ENCODE measurements at regions not wholly inside any gene's neighbourhood (a gene's known extent, or its start where the extent isn't known, plus 50 kb on each side); places are given as distances from the start of the nearest gene placed in this dataset.

- peaks cover 9% of the 10 kb centered on the region for H3K27me3 ChIP-seq (ENCODE audit: control insufficient read depth, low read length)
- H3F3A ChIP-seq (ENCODE audit: control insufficient read depth, insufficient read depth) = no peaks in the 10 kb centered on the region
- no peaks in the 10 kb centered on the region for H3K9me2 ChIP-seq (replicated peaks; ENCODE audit: control insufficient read depth, low read length)
- H4K20me1 ChIP-seq (ENCODE audit: control insufficient read depth, insufficient read depth, low read depth, low read length) = no peaks in the 10 kb centered on the region
- H3K9me3 ChIP-seq (ENCODE audit: control insufficient read depth, insufficient read depth, low read length) = no peaks in the 10 kb centered on the region
- H3K27ac ChIP-seq (ENCODE audit: low read depth, low read length) = no peak overlapping the region
- H3K79me2 ChIP-seq (ENCODE audit: control insufficient read depth, low read length) = no peaks in the 10 kb centered on the region
- no peaks in the 10 kb centered on the region for H3K4me1 ChIP-seq (ENCODE audit: control insufficient read depth, low read length)
- no peak overlapping the region for H3K4me2 ChIP-seq (ENCODE audit: low read length)
- H3K4me3 ChIP-seq (ENCODE audit: low read length) = no peak overlapping the region
- TF ChIP-seq CTCF (IDR thresholded peaks at IDR 0.05; ENCODE audit: low read depth, low read length, poor library complexity, severe bottlenecking) (no peak), EZH2phosphoT487 (IDR thresholded peaks at IDR 0.05; ENCODE audit: borderline replicate concordance, low read length) (no peak)
- no peaks in the 10 kb centered on the region for H3K36me3 ChIP-seq (ENCODE audit: control insufficient read depth, low read length)
Measured at GRCh38 chr6:105468850-105469249, 66.0 kb upstream of the PREP start.

- Histone ChIP-seq H4K20me1 (ENCODE audit: control insufficient read depth, insufficient read depth, low read depth, low read length) (no peaks in the 10 kb centered on the region), H3K4me3 (ENCODE audit: low read length) (no peak overlapping the region), H3K9me2 (replicated peaks; ENCODE audit: control insufficient read depth, low read length) (no peaks in the 10 kb centered on the region), H3K27me3 (ENCODE audit: control insufficient read depth, low read length) (peaks cover 13% of the 10 kb centered on the region), H3F3A (ENCODE audit: control insufficient read depth, insufficient read depth) (no peaks in the 10 kb centered on the region), H3K36me3 (ENCODE audit: control insufficient read depth, low read length) (no peaks in the 10 kb centered on the region), H3K4me2 (ENCODE audit: low read length) (no peak overlapping the region), H3K9me3 (ENCODE audit: control insufficient read depth, insufficient read depth, low read length) (no peaks in the 10 kb centered on the region), H3K79me2 (ENCODE audit: control insufficient read depth, low read length) (no peaks in the 10 kb centered on the region), H3K27ac (ENCODE audit: low read depth, low read length) (no peak overlapping the region), H3K4me1 (ENCODE audit: control insufficient read depth, low read length) (no peaks in the 10 kb centered on the region)
- TF ChIP-seq CTCF (IDR thresholded peaks at IDR 0.05; ENCODE audit: low read depth, low read length, poor library complexity, severe bottlenecking) (no peak), EZH2phosphoT487 (IDR thresholded peaks at IDR 0.05; ENCODE audit: borderline replicate concordance, low read length) (no peak)
Measured at GRCh38 chr6:105460860-105461259, 58.0 kb upstream of the PREP start.

GRCh38 chr6:105459864-105460263 lies 57.0 kb upstream of the PREP start:
- Histone ChIP-seq H3K27ac (ENCODE audit: low read depth, low read length) (no peak overlapping the region), H3K36me3 (ENCODE audit: control insufficient read depth, low read length) (no peaks in the 10 kb centered on the region), H3K4me2 (ENCODE audit: low read length) (no peak overlapping the region), H3K9me2 (replicated peaks; ENCODE audit: control insufficient read depth, low read length) (no peaks in the 10 kb centered on the region), H3K4me1 (ENCODE audit: control insufficient read depth, low read length) (no peaks in the 10 kb centered on the region), H3K9me3 (ENCODE audit: control insufficient read depth, insufficient read depth, low read length) (no peaks in the 10 kb centered on the region), H3K4me3 (ENCODE audit: low read length) (no peak overlapping the region), H3K27me3 (ENCODE audit: control insufficient read depth, low read length) (peaks cover 13% of the 10 kb centered on the region), H4K20me1 (ENCODE audit: control insufficient read depth, insufficient read depth, low read depth, low read length) (no peaks in the 10 kb centered on the region), H3K79me2 (ENCODE audit: control insufficient read depth, low read length) (no peaks in the 10 kb centered on the region), H3F3A (ENCODE audit: control insufficient read depth, insufficient read depth) (no peaks in the 10 kb centered on the region)
- no peak for TF ChIP-seq EZH2phosphoT487 (IDR thresholded peaks at IDR 0.05; ENCODE audit: borderline replicate concordance, low read length)
- TF ChIP-seq CTCF (IDR thresholded peaks at IDR 0.05; ENCODE audit: low read depth, low read length, poor library complexity, severe bottlenecking) = no peak

- Histone ChIP-seq H3K27ac (ENCODE audit: low read depth, low read length) (no peak overlapping the region), H3F3A (ENCODE audit: control insufficient read depth, insufficient read depth) (no peaks in the 10 kb centered on the region), H3K4me1 (ENCODE audit: control insufficient read depth, low read length) (no peaks in the 10 kb centered on the region), H3K9me2 (replicated peaks; ENCODE audit: control insufficient read depth, low read length) (no peaks in the 10 kb centered on the region), H3K36me3 (ENCODE audit: control insufficient read depth, low read length) (no peaks in the 10 kb centered on the region), H3K4me3 (ENCODE audit: low read length) (no peak overlapping the region), H3K79me2 (ENCODE audit: control insufficient read depth, low read length) (no peaks in the 10 kb centered on the region), H3K4me2 (ENCODE audit: low read length) (no peak overlapping the region), H4K20me1 (ENCODE audit: control insufficient read depth, insufficient read depth, low read depth, low read length) (no peaks in the 10 kb centered on the region), H3K9me3 (ENCODE audit: control insufficient read depth, insufficient read depth, low read length) (no peaks in the 10 kb centered on the region), H3K27me3 (ENCODE audit: control insufficient read depth, low read length) (peaks cover 13% of the 10 kb centered on the region)
- TF ChIP-seq EZH2phosphoT487 (IDR thresholded peaks at IDR 0.05; ENCODE audit: borderline replicate concordance, low read length) (no peak), CTCF (IDR thresholded peaks at IDR 0.05; ENCODE audit: low read depth, low read length, poor library complexity, severe bottlenecking) (no peak)
Measured at GRCh38 chr6:105459049-105459448, 56.2 kb upstream of the PREP start.

Data from DOHH2 (cell line).